Keratinocyte (primary cell): ENCODE measurements at regions not wholly inside any gene's neighbourhood (a gene's known extent, or its start where the extent isn't known, plus 50 kb on each side); places are given as distances from the start of the nearest gene placed in this dataset.

Experiments used
- DNase-seq: peaks from one replicate; pipeline ENCODE4 v3.0.0-alpha.2; 2011; ENCODE audit warnings: low read depth, missing footprints, low spot score
- FAIRE-seq: peaks from 2 replicates; lab custom pipeline; 2011; peaks lifted over from hg19 to GRCh38; lab: Jason Lieb, UNC
- H2AFZ ChIP-seq: 2 replicates; pipeline ENCODE4 v1.6.0; 2012; ENCODE audit warnings: low read length, control low read depth, inconsistent platforms; ENCODE audit not compliant: control insufficient read depth
- H3K27ac ChIP-seq: 2 replicates; pipeline ENCODE4 v1.5.1; 2011; ENCODE audit warnings: low read length; ENCODE audit not compliant: control insufficient read depth, insufficient read depth
- H3K27me3 ChIP-seq: 3 replicates; pipeline ENCODE4 v1.6.0; 2011; ENCODE audit warnings: low read length; ENCODE audit not compliant: control insufficient read depth, insufficient read depth; ENCODE audit errors: extremely low read depth
- H3K36me3 ChIP-seq, 2 experiments: 2 replicates in 1 of 2; 3 replicates in 1 of 2; pipeline ENCODE4 v1.5.1; 2011; ENCODE audit warnings: low read length in 2 of 2, mild to moderate bottlenecking in 1 of 2; ENCODE audit not compliant: control insufficient read depth in 2 of 2, insufficient read depth in 2 of 2; ENCODE audit errors: extremely low read depth in 1 of 2
- H3K4me1 ChIP-seq: 3 replicates; pipeline ENCODE4 v1.5.1; 2011; ENCODE audit warnings: low read length; ENCODE audit not compliant: control insufficient read depth, insufficient read depth; ENCODE audit errors: extremely low read depth
- H3K4me2 ChIP-seq: 3 replicates; pipeline ENCODE4 v1.6.0; 2011; ENCODE audit warnings: low read depth, low read length; ENCODE audit not compliant: control insufficient read depth, insufficient read depth; ENCODE audit errors: extremely low read depth
- H3K4me3 ChIP-seq, 3 experiments: fragments of 200-600 bp in 1 of 3; sonication (generic) in 1 of 3; 2 replicates in 2 of 3; 3 replicates in 1 of 3; pipeline ENCODE4 v1.5.1; 2011 to 2016; ENCODE audit warnings: low read length in 3 of 3, mild to moderate bottlenecking in 3 of 3, control low read depth in 2 of 3, inconsistent platforms in 1 of 3, low read depth in 1 of 3, mixed read lengths in 1 of 3, mixed run types in 1 of 3, moderate library complexity in 1 of 3; ENCODE audit not compliant: control insufficient read depth in 2 of 3, insufficient read depth in 2 of 3; ENCODE audit errors: extremely low read depth in 1 of 3
- H3K79me2 ChIP-seq: 2 replicates; pipeline ENCODE4 v1.6.0; 2012; ENCODE audit warnings: low read length; ENCODE audit not compliant: control insufficient read depth, insufficient read depth
- H3K9ac ChIP-seq: 3 replicates; pipeline ENCODE4 v1.6.0; 2011; ENCODE audit warnings: low read length; ENCODE audit not compliant: control insufficient read depth, insufficient read depth; ENCODE audit errors: extremely low read depth
- H3K9me1 ChIP-seq: 3 replicates; pipeline ENCODE4 v1.6.0; 2011; ENCODE audit warnings: low read length; ENCODE audit not compliant: control insufficient read depth, insufficient read depth; ENCODE audit errors: extremely low read depth
- H3K9me3 ChIP-seq: 2 replicates; pipeline ENCODE4 v1.5.1; 2012; ENCODE audit warnings: low read depth, low read length; ENCODE audit not compliant: control insufficient read depth
- H4K20me1 ChIP-seq: 3 replicates; pipeline ENCODE4 v1.6.0; 2011; ENCODE audit warnings: low read length; ENCODE audit not compliant: control insufficient read depth, insufficient read depth; ENCODE audit errors: extremely low read depth
- EZH2 ChIP-seq: IDR thresholded peaks from one replicate; pipeline ENCODE4 v1.6.1; 2012; ENCODE audit warnings: inconsistent platforms, mild to moderate bottlenecking, low read length, moderate library complexity
- dilution Hi-C: fragments of 300-500 bp; cut with MboI; formaldehyde crosslinking; loops from one replicate; pipeline ENCODE4 v1.7.0; 2020; ENCODE audit warnings: low sequenced_read_pairs; ENCODE audit not compliant: extremely low pct_ligation_motif_present
- TF ChIP-seq, protein P1 (sequence below), 3 experiments: IDR thresholded peaks in 1 of 3; conservative IDR thresholded peaks in 1 of 3; optimal IDR thresholded peaks in 1 of 3; 2 replicates in 2 of 3; 3 replicates in 1 of 3; pipeline versions ENCODE3 to v1.5.1; 2011; ENCODE audit warnings: low read length in 3 of 3, mild to moderate bottlenecking in 3 of 3, moderate library complexity in 2 of 3, control low read depth in 1 of 3, inconsistent platforms in 1 of 3; ENCODE audit not compliant: insufficient read depth in 2 of 3; ENCODE audit errors: extremely low read depth in 1 of 3

DNA sequence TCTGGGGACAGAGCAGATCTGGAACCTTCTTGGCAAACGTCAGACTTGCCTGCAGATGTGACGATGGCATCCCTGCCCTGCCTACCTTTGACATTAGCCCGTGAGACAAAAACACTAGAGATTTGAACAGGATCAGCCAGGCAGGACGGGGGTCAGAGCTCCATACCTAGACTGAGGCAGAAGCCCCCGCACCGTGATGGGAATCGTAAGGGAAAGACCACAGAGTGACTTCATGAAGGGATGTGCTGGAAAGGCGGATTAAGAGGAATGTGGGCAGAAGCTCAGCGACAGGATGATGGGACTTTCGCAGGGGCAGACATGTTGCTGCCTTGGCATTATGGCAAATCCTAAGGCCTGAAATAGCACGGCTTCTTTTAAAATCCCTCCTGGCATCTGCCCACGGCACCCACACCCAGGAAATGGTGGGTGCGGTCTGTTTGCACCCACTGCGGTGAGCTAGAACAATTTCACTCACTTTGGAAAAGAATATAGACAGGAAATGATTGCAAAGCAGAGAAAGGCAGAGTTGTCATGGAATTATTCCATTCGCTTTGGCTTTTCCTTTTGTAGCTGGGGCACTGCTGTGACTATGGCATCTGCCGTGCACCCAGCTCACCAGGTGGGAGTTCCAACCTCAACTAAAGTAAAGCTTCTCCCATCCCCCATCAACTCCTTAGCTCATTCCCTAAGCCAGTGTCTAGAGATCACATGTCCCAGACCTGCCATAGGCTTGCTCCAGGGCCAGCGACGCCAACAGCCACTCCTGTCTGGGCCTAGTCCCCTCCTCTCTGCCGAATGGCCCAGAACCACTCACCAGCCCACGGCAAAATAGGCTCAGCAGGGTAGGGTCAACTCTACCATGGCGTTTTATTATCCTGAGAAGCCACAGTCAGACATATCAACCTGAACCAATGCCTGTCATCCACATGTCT lies 112.7 kb upstream of the NPAS2 start:
- DNase-seq (no peak), FAIRE-seq (peak; percentile 73)
- no peaks in the 10 kb centered on the region for H3K79me2 ChIP-seq
- H3K27ac ChIP-seq, result no peak overlapping the region
- no peaks in the 10 kb centered on the region for H4K20me1 ChIP-seq
- no peaks in the 10 kb centered on the region for H3K9me1 ChIP-seq
- peak overlapping the region; percentile 77 for H2AFZ ChIP-seq
- no peaks in the 10 kb centered on the region for H3K27me3 ChIP-seq
- peaks cover 14% of the 10 kb centered on the region for H3K4me1 ChIP-seq
- TF ChIP-seq EZH2, result no peak
- TF ChIP-seq, protein P1, sequence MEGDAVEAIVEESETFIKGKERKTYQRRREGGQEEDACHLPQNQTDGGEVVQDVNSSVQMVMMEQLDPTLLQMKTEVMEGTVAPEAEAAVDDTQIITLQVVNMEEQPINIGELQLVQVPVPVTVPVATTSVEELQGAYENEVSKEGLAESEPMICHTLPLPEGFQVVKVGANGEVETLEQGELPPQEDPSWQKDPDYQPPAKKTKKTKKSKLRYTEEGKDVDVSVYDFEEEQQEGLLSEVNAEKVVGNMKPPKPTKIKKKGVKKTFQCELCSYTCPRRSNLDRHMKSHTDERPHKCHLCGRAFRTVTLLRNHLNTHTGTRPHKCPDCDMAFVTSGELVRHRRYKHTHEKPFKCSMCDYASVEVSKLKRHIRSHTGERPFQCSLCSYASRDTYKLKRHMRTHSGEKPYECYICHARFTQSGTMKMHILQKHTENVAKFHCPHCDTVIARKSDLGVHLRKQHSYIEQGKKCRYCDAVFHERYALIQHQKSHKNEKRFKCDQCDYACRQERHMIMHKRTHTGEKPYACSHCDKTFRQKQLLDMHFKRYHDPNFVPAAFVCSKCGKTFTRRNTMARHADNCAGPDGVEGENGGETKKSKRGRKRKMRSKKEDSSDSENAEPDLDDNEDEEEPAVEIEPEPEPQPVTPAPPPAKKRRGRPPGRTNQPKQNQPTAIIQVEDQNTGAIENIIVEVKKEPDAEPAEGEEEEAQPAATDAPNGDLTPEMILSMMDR (optimal IDR thresholded peaks at IDR 0.05 in 1 of 3, IDR thresholded peaks at IDR 0.05 in 1 of 3, conservative IDR thresholded peaks at IDR 0.05 in 1 of 3; ENCODE audit: extremely low read depth in 1 of 3, insufficient read depth in 2 of 3, low read length in 3 of 3), result no peak
- H3K9me3 ChIP-seq, result no peaks in the 10 kb centered on the region
- H3K4me3 ChIP-seq, result no peak overlapping the region
- dilution Hi-C loops, result no loop called here
- H3K4me2 ChIP-seq, result peak overlapping the region; percentile 65
- no peak overlapping the region for H3K9ac ChIP-seq
- no peaks in the 10 kb centered on the region for H3K36me3 ChIP-seq

DNA sequence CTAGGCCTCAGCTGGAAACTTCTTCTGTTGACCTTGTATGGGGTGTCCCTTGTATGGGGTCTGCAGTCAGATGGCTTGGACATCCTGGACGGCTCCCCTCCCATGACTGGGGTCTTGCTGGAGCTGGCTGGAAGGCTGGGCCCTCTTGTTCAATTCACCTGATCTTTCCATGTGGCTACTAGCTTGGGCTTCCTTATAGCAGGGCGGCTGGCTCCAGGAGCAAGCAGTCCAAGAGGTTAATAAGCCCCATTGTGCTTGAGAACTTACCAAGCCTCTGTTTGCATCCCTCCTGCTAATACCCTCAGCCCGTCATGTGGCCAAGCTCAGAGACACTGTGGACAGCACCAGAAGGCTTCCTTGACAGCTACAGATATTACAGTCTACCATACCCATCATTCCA lies 111.6 kb upstream of the NPAS2 start:
- Histone ChIP-seq H3K9me3 (no peaks in the 10 kb centered on the region), H3K36me3 (no peaks in the 10 kb centered on the region), H3K9ac (no peak overlapping the region), H3K27me3 (no peaks in the 10 kb centered on the region), H3K27ac (no peak overlapping the region), H3K4me2 (no peak overlapping the region), H3K4me3 (no peak overlapping the region), H3K4me1 (peaks cover 14% of the 10 kb centered on the region), H2AFZ (no peak overlapping the region), H4K20me1 (no peaks in the 10 kb centered on the region), H3K9me1 (no peaks in the 10 kb centered on the region), H3K79me2 (no peaks in the 10 kb centered on the region)
- TF ChIP-seq, protein P1 (optimal IDR thresholded peaks at IDR 0.05 in 1 of 3, IDR thresholded peaks at IDR 0.05 in 1 of 3, conservative IDR thresholded peaks at IDR 0.05 in 1 of 3; ENCODE audit: extremely low read depth in 1 of 3, insufficient read depth in 2 of 3, low read length in 3 of 3), result no peak
- TF ChIP-seq EZH2, result no peak
- FAIRE-seq (no peak), DNase-seq (no peak)
- dilution Hi-C loops, result no loop called here
